HG02763 (cell line): ENCODE measurements at regions not wholly inside any gene's neighbourhood (a gene's known extent, or its start where the extent isn't known, plus 50 kb on each side); places are given as distances from the start of the nearest gene placed in this dataset.
"Not testable (repeated sequence)": the region's sequence is repeated elsewhere in the genome, so short reads cannot be mapped to it uniquely, and the experiment has no call there.

ENCODE experiments used
- ATAC-seq: cut with Tn5 transposase; IDR thresholded peaks from one replicate; pipeline ENCODE4 v1.9.1; 2021; ENCODE audit warnings: mild to moderate bottlenecking, moderate library complexity; ENCODE audit not compliant: unreplicated experiment

DNA sequence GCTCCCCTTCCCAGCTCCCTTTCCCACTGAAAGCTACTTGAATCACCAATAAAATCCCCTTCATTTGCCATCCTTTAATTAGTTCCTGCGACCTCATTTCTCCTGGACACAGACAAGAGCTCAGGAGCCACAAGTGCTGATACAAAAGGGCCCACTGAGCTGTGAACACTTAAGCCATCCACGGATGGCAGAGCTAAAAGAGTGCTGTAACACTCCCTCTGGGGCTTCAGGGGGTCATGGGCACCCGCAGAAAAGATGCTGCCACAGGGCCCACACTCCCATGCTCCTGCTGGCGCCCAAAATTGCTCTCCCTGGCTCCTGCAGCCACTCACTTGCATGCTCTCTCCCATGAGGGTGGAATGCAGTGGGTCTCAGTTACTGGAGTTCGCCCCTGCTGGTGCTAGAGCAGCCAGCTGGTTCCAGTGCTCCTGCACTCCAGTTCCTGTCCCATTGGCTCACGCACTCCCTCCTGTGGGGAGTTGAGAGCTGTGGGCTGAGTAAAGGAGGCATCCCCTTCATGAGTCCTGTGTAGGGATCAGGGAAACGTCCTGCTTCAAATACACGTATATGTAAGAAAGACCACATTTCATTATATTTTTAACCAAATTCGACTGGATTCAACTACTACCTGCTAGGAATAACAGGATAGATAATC lies 1291.0 kb downstream of the ARAP2 start:
- ATAC-seq, result no peak

- ATAC-seq, result no peak
Measured at GRCh38 chr4:34964613-34965012, 1279.7 kb downstream of the ARAP2 start.

- no peak for ATAC-seq
Measured at GRCh38 chr4:34972189-34972588, 1272.1 kb downstream of the ARAP2 start.

DNA sequence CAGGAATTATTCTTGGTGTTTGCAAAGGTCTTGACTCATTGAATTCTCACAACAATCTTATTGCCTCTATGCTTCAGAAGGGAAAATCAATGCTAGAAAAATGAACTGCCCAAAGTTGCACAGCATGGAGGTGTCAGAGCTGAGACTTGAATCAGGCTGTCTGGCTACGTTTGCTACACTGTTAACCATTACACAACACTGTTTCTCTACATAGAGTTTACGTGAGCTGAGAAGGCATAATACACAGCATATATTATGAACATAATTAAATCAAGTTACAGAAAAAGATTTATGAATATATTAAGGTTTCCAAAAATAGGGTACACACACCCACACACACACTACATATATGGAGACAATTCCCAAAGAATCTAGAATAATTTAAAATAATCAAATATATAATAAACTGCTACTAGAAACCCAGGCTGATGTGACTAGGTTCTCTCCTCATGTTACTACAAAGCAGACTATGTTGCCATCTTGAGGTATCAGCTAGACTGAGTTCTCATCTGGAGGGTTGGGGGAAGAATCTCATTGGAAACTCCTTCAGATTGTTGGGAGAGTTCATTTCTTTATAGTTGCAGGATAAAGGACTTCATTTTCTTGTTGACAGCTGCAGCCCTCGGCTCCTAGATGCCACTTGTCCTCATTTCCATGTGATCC lies 1270.5 kb downstream of the ARAP2 start:
- ATAC-seq, result no peak

DNA sequence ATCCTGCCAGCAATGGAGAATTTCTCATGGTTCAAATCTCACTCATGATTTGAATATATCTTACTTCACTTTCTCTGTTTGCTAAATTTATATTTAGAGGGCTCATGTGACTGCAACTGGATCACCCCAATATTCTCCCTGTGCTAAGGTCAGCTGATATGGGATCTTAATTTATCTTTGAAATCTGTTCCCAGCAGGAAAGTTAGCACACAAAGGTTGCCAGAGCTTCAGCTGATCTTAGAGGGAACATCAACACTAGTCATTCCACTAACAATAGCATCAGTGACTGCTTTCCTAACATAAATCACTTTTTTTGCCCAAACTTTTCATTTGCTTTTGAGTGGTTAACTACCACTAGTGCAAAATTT lies 1270.0 kb downstream of the ARAP2 start:
- ATAC-seq, result no peak

GRCh38 chr4:35021222-35021621 lies 1223.1 kb downstream of the ARAP2 start:
- not testable (repeated sequence) for ATAC-seq

DNA sequence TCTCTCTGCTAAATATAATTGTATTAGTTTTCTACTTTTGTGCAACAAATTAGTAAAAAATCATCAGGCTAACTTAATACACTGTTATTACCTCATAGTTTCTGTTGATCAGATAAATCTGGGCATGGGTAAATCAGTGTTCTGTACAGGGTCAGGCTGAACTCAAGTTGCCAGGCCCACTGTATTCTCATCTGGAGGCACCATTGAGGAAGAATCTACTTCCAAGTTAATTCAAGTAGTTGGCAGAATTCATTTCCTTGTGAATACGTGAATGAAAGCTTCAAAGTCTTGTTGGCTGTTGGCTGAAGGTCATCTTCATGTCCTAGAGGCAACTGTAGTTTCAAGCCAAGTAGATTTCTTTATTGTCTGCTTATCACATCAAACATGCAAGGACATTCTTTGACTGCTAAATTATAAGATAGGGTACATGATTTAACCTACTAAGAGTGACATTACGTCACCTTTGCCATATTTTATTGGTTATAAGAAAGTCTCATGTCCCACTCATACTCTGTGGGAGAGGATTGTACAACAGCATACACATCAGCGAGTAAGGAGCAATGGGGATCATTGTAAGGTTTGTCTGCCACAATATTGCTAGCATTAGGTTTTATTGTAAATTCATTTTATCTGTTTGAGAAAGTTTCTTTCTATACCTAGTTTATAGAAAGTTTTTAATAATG lies 1219.0 kb downstream of the ARAP2 start:
- ATAC-seq, result no peak

GRCh38 chr4:35038079-35038805 lies 1206.1 kb downstream of the ARAP2 start:
- ATAC-seq, result no peak

- ATAC-seq, result no peak
Measured at GRCh38 chr4:35038845-35039244, 1205.5 kb downstream of the ARAP2 start.

- no peak for ATAC-seq
Measured at GRCh38 chr4:35052546-35052945, 1191.8 kb downstream of the ARAP2 start.

- no peak for ATAC-seq
Measured at GRCh38 chr4:35063031-35063570, 1181.2 kb downstream of the ARAP2 start.

- ATAC-seq, result no peak
Measured at GRCh38 chr4:35066406-35066805, 1177.9 kb downstream of the ARAP2 start.

DNA sequence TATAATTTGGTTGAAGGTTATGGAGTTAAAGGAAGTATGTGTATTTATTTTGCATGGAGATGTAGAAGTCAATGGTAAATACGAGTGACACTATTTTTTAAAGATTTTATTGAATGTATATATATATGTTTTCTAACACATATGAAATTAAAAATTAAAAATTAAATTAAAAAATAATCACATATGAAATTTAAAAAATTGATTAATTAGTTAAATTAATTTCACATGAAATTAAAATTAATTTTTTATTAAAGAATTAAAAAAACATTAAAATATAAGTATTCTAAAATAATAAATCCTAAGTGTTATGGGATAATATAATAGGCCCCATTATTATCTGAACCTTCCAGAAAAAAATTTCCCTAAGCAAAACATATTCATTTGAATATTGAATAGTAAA lies 1163.5 kb downstream of the ARAP2 start:
- ATAC-seq, result no peak

GRCh38 chr4:35087218-35087617 lies 1157.1 kb downstream of the ARAP2 start:
- ATAC-seq, result no peak

GRCh38 chr4:35100932-35101331 lies 1143.4 kb downstream of the ARAP2 start:
- ATAC-seq, result no peak

DNA sequence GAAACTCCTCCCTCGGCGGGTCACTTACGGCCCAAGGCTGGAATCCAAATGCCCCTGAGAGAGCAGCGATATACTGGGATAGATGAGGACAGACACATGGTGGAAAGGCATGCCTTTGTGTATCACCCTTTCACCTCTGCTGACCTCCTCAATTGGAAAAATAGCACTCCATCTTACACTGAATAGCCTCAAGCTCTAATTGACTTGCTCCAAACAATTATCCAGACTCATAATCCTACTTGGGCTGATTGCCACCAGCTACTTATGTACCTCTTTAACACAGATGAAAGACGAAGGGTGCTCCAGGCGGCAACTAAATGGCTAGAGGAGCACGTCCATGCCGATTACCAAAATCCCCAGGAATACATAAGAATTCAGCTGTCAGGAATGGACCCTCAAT lies 1142.2 kb downstream of the ARAP2 start:
- no peak for ATAC-seq

DNA sequence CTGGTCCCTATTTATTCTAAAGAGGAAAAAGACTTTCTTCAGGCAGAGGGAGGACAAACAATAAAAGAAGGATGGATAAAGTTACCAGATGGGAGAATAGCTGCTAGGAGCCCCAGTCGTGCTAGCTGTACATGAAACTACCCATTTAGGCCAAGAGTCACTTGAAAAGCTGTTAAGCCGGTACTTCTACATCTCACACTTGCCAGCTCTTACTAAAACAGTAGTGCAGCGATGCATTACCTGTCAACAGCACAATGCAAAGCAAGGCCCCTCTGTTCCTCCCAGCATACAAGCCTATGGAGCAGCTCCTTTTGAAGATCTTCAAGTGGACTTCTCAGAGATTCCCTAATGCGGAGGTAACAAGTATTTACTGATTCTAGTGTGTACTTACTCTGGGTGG lies 1138.8 kb downstream of the ARAP2 start:
- no peak for ATAC-seq

GRCh38 chr4:35106091-35106734 lies 1138.1 kb downstream of the ARAP2 start:
- no peak for ATAC-seq

DNA sequence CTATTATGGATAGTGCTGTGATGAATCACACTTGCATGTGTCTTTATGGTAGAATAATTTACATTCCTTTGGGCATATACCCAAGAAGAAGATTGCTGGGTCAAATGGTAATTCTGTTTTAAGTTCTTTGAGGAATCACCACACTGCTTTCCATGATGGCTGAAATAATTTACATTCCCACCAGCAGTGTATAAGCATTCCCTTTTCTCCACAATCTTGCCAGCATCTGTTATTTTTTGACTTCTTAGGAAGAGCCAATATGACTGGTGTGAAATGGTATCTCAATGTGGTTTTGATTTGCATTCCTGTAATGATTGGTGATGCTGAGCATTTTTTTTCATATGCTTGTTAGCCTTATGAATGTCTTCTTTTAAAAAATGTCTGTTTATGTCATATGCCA lies 1120.2 kb downstream of the ARAP2 start:
- ATAC-seq, result no peak

- no peak for ATAC-seq
Measured at GRCh38 chr4:35125995-35126712, 1118.2 kb downstream of the ARAP2 start.
